ENCODE measurements at regions not wholly inside any gene's neighbourhood (a gene's known extent, or its start where the extent isn't known, plus 50 kb on each side); places are given as distances from the start of the nearest gene placed in this dataset.

- Histone ChIP-seq H3K4me1 (replicated peaks) (no peaks in the 10 kb centered on the region), H3K9me3 (no peaks in the 10 kb centered on the region), H3K36me3 (no peaks in the 10 kb centered on the region), H3K4me3 (no peak overlapping the region), H3K27ac (no peak overlapping the region), H3K27me3 (replicated peaks; ENCODE audit: insufficient read depth) (no peaks in the 10 kb centered on the region)
- intact Hi-C loops (cut with DNase I), result no loop called here
- TF ChIP-seq, protein P1, sequence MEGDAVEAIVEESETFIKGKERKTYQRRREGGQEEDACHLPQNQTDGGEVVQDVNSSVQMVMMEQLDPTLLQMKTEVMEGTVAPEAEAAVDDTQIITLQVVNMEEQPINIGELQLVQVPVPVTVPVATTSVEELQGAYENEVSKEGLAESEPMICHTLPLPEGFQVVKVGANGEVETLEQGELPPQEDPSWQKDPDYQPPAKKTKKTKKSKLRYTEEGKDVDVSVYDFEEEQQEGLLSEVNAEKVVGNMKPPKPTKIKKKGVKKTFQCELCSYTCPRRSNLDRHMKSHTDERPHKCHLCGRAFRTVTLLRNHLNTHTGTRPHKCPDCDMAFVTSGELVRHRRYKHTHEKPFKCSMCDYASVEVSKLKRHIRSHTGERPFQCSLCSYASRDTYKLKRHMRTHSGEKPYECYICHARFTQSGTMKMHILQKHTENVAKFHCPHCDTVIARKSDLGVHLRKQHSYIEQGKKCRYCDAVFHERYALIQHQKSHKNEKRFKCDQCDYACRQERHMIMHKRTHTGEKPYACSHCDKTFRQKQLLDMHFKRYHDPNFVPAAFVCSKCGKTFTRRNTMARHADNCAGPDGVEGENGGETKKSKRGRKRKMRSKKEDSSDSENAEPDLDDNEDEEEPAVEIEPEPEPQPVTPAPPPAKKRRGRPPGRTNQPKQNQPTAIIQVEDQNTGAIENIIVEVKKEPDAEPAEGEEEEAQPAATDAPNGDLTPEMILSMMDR (IDR thresholded peaks at IDR 0.05), result no peak
- TF ChIP-seq POLR2A (IDR thresholded peaks at IDR 0.05) (no peak), POLR2AphosphoS5 (IDR thresholded peaks at IDR 0.05) (no peak)
- DNase-seq (ENCODE audit: low spot score), result no peak
- WGBS, result 91% methylated on average over 2 of the region's 2 CpGs
Measured at GRCh38 chr5:53399926-53400697, 80.3 kb upstream of the FST start.

- Histone ChIP-seq H3K36me3 (no peaks in the 10 kb centered on the region), H3K4me3 (no peak overlapping the region), H3K4me1 (replicated peaks) (no peaks in the 10 kb centered on the region), H3K9me3 (no peaks in the 10 kb centered on the region), H3K27ac (no peak overlapping the region), H3K27me3 (replicated peaks; ENCODE audit: insufficient read depth) (no peaks in the 10 kb centered on the region)
- WGBS, result 70% methylated on average over 3 of the region's 3 CpGs
- no peak for DNase-seq (ENCODE audit: low spot score)
- TF ChIP-seq POLR2A (IDR thresholded peaks at IDR 0.05), result no peak
- TF ChIP-seq, protein P1 (IDR thresholded peaks at IDR 0.05), result no peak
- intact Hi-C loops (cut with DNase I), result no loop called here
Measured at GRCh38 chr5:53403291-53403690, 77.1 kb upstream of the FST start.

GRCh38 chr5:53403758-53404157 is 76.7 kb upstream of the FST start:
- TF ChIP-seq POLR2A (IDR thresholded peaks at IDR 0.05) (no peak), POLR2AphosphoS5 (IDR thresholded peaks at IDR 0.05) (no peak)
- TF ChIP-seq, protein P1 (IDR thresholded peaks at IDR 0.05), result no peak
- Histone ChIP-seq H3K27ac (no peak overlapping the region), H3K4me1 (replicated peaks) (no peaks in the 10 kb centered on the region), H3K36me3 (no peaks in the 10 kb centered on the region), H3K9me3 (no peaks in the 10 kb centered on the region), H3K4me3 (no peak overlapping the region), H3K27me3 (replicated peaks; ENCODE audit: insufficient read depth) (no peaks in the 10 kb centered on the region)
- WGBS, result 65% methylated on average over 2 of the region's 2 CpGs
- DNase-seq (ENCODE audit: low spot score), result no peak
- intact Hi-C loops (cut with DNase I), result no loop called here

- no peaks in the 10 kb centered on the region for H3K27me3 ChIP-seq (replicated peaks; ENCODE audit: insufficient read depth)
- DNase-seq (ENCODE audit: low spot score), result no peak
- no peaks in the 10 kb centered on the region for H3K9me3 ChIP-seq
- H3K4me3 ChIP-seq, result no peak overlapping the region
- H3K4me1 ChIP-seq (replicated peaks), result no peaks in the 10 kb centered on the region
- WGBS, result 90% methylated on average over 1 of the region's 1 CpG
- no peak overlapping the region for H3K27ac ChIP-seq
- TF ChIP-seq, protein P1 (IDR thresholded peaks at IDR 0.05), result no peak
- no peak for TF ChIP-seq POLR2AphosphoS5 (IDR thresholded peaks at IDR 0.05)
- TF ChIP-seq POLR2A (IDR thresholded peaks at IDR 0.05), result no peak
- H3K36me3 ChIP-seq, result no peaks in the 10 kb centered on the region
- intact Hi-C loops (cut with DNase I), result no loop called here
Measured at GRCh38 chr5:53405396-53405795, 75.0 kb upstream of the FST start.

DNA sequence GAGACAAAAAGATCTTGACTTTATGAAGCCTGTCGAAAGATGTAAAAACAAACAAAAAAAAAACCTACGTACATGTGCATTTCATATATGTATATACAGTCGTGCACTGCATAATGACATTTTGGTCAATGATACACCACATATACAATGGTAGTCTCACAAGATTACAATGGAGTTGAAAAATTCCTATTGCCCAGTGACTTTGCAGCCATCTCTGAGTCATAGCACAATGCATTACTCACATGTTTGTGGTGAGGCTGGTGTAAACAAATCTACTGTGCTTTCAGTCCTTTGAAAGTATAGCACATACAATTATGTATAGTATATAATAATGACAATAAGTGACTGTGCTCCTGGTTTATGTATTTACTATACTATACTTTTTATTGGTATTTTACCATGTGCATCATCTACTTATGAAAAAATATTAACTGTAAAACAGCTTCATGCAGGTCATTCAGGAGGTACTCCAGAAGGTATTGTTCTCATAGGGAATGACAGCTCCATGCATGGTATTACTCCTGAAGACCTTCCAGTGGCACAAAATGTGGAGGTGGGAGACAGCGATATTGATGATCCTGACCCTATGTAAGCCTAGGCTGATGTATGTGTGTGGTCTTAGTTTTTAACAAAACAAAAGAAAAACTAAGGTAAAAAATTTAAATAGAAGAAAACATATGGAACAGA is 73.7 kb upstream of the FST start:
- DNase-seq (ENCODE audit: low spot score), result no peak
- Histone ChIP-seq H3K9me3 (no peaks in the 10 kb centered on the region), H3K27ac (no peak overlapping the region), H3K4me1 (replicated peaks) (no peaks in the 10 kb centered on the region), H3K36me3 (no peaks in the 10 kb centered on the region), H3K27me3 (replicated peaks; ENCODE audit: insufficient read depth) (no peaks in the 10 kb centered on the region), H3K4me3 (no peak overlapping the region)
- 89% methylated on average over 4 of the region's 4 CpGs for WGBS
- TF ChIP-seq, protein P1 (IDR thresholded peaks at IDR 0.05), result no peak
- TF ChIP-seq POLR2A (IDR thresholded peaks at IDR 0.05), result no peak
- TF ChIP-seq POLR2AphosphoS5 (IDR thresholded peaks at IDR 0.05), result no peak
- intact Hi-C loops (cut with DNase I), result no loop called here

Measured in prostate gland (tissue), 2 donors.